Inflammatory macrophage treated with lipopolysaccharide for 1 hour (primary cell): ENCODE measurements at regions not wholly inside any gene's neighbourhood (a gene's known extent, or its start where the extent isn't known, plus 50 kb on each side); places are given as distances from the start of the nearest gene placed in this dataset.

Source experiments
- DNase-seq, 2 donors: peaks; one replicate each; pipeline ENCODE4 v3.0.0-alpha.2; 2020 to 2022

GRCh38 chr11:69974528-69974927, 103.6 kb upstream of the ANO1 start:
- no peak for DNase-seq

GRCh38 chr11:69975822-69976221, 102.3 kb upstream of the ANO1 start:
- no peak for DNase-seq

- DNase-seq, result no peak
Observed at GRCh38 chr11:69976794-69977193, 101.3 kb upstream of the ANO1 start.

- no peak for DNase-seq
Observed at GRCh38 chr11:69977951-69978350, 100.2 kb upstream of the ANO1 start.

GRCh38 chr11:69978841-69979614, 99.1 kb upstream of the ANO1 start:
- no peak for DNase-seq

- DNase-seq, result no peak
Observed at GRCh38 chr11:69979632-69980031, 98.5 kb upstream of the ANO1 start.

- no peak for DNase-seq
Observed at GRCh38 chr11:69981119-69981784, 96.9 kb upstream of the ANO1 start.

GRCh38 chr11:69982690-69983570, 95.2 kb upstream of the ANO1 start:
- DNase-seq, result no peak

- no peak for DNase-seq
Observed at GRCh38 chr11:69983571-69983877, 94.6 kb upstream of the ANO1 start.

- DNase-seq, result no peak
Observed at GRCh38 chr11:69983897-69984438, 94.1 kb upstream of the ANO1 start.

- DNase-seq, result no peak
Observed at GRCh38 chr11:69984457-69985261, 93.5 kb upstream of the ANO1 start.

GRCh38 chr11:69985331-69985640, 92.8 kb upstream of the ANO1 start:
- no peak for DNase-seq

GRCh38 chr11:69985641-69986439, 92.3 kb upstream of the ANO1 start:
- DNase-seq, result no peak

- no peak for DNase-seq
Observed at GRCh38 chr11:69986440-69986787, 91.7 kb upstream of the ANO1 start.

GRCh38 chr11:69986830-69987229, 91.3 kb upstream of the ANO1 start:
- DNase-seq, result no peak

- no peak for DNase-seq
Observed at GRCh38 chr11:69992026-69992425, 86.1 kb upstream of the ANO1 start.

- no peak for DNase-seq
Observed at GRCh38 chr11:69992943-69993694, 85.0 kb upstream of the ANO1 start.

- no peak for DNase-seq
Observed at GRCh38 chr11:69994810-69995209, 83.3 kb upstream of the ANO1 start.

GRCh38 chr11:69995697-69996096, 82.4 kb upstream of the ANO1 start:
- no peak for DNase-seq

GRCh38 chr11:69996451-69996850, 81.7 kb upstream of the ANO1 start:
- DNase-seq, result no peak

GRCh38 chr11:69997352-69997751, 80.8 kb upstream of the ANO1 start:
- no peak for DNase-seq
